ENCODE measurements at regions not wholly inside any gene's neighbourhood (a gene's known extent, or its start where the extent isn't known, plus 50 kb on each side); places are given as distances from the start of the nearest gene placed in this dataset.

GRCh38 chr2:149789549-149789948 is 202.0 kb upstream of the MMADHC start:
- TF ChIP-seq CTCF (conservative IDR thresholded peaks at IDR 0.05 in 1 of 2, IDR thresholded peaks at IDR 0.05 in 1 of 2; ENCODE audit: low read depth in 1 of 2, low read length in 2 of 2) (no peak), EZH2 (IDR thresholded peaks at IDR 0.05; ENCODE audit: low read length, missing control alignments) (no peak)

All from fibroblast of lung (primary cell).